Colonic mucosa (tissue), 4 donors: ENCODE measurements at regions not wholly inside any gene's neighbourhood (a gene's known extent, or its start where the extent isn't known, plus 50 kb on each side); places are given as distances from the start of the nearest gene placed in this dataset.

Source experiments
- DNase-seq: peaks from one replicate; pipeline ENCODE4 v3.0.0-alpha.2; 2020
- H3K27ac ChIP-seq: fragments of 200-600 bp; one replicate; pipeline ENCODE4 v1.8.0; 2021
- H3K27me3 ChIP-seq: fragments of 200-600 bp; one replicate; pipeline ENCODE4 v1.8.0; 2021
- H3K36me3 ChIP-seq: fragments of 200-600 bp; one replicate; pipeline ENCODE4 v1.8.0; 2021
- H3K4me1 ChIP-seq: fragments of 200-600 bp; one replicate; pipeline ENCODE4 v1.8.0; 2021; ENCODE audit warnings: mild to moderate bottlenecking
- H3K4me3 ChIP-seq: fragments of 200-600 bp; one replicate; pipeline ENCODE4 v1.8.0; 2021
- H3K9ac ChIP-seq, 2 donors: one replicate each; pipeline ENCODE4 v1.7.0; 2013; ENCODE audit warnings: control low read depth in 2 of 2, low read depth in 2 of 2, low read length in 2 of 2
- H3K9me3 ChIP-seq: fragments of 200-600 bp; one replicate; pipeline ENCODE4 v1.8.0; 2021
- CTCF ChIP-seq: fragments of 200-600 bp; IDR thresholded peaks from one replicate; pipeline ENCODE4 v1.8.0; 2022; ENCODE audit warnings: antibody characterized with exemption, mild to moderate bottlenecking
- intact Hi-C: fragments of 100-400 bp; cut with DNase I; formaldehyde crosslinking; loops from one replicate; pipeline ENCODE4 v1.14.1; 2022
- donor health status: healthy.
- donor health status: DM: no; HTN: no; CAD: no.
- donor health status: DM: no; HTN: no; CAD: no.

- H3K27me3 ChIP-seq: no peaks in the 10 kb centered on the region
- H3K36me3 ChIP-seq: no peaks in the 10 kb centered on the region
- intact Hi-C loops: no loop called here
- H3K4me1 ChIP-seq: no peaks in the 10 kb centered on the region
- no peak for DNase-seq
- TF ChIP-seq CTCF: no peak
- H3K9me3 ChIP-seq: no peaks in the 10 kb centered on the region
- H3K4me3 ChIP-seq: no peak overlapping the region
- H3K27ac ChIP-seq: no peak overlapping the region
- no peak overlapping the region for H3K9ac ChIP-seq
Measured at GRCh38 chr14:94960285-94961001, 190.5 kb upstream of the GSC start.

GRCh38 chr14:94953541-94954260, 183.8 kb upstream of the GSC start:
- Histone ChIP-seq H3K9ac (no peak overlapping the region), H3K4me3 (no peak overlapping the region), H3K27me3 (no peaks in the 10 kb centered on the region), H3K4me1 (no peaks in the 10 kb centered on the region), H3K27ac (no peak overlapping the region), H3K9me3 (no peaks in the 10 kb centered on the region), H3K36me3 (no peaks in the 10 kb centered on the region)
- no peak for TF ChIP-seq CTCF
- DNase-seq: no peak
- intact Hi-C loops: no loop called here

- no peak for DNase-seq
- no peak for TF ChIP-seq CTCF
- H3K4me3 ChIP-seq: no peak overlapping the region
- no peaks in the 10 kb centered on the region for H3K27me3 ChIP-seq
- H3K4me1 ChIP-seq: no peaks in the 10 kb centered on the region
- H3K9me3 ChIP-seq: no peaks in the 10 kb centered on the region
- H3K9ac ChIP-seq: no peak overlapping the region
- intact Hi-C loops: no loop called here
- H3K36me3 ChIP-seq: no peaks in the 10 kb centered on the region
- H3K27ac ChIP-seq: no peak overlapping the region
Measured at GRCh38 chr14:94952097-94952496, 182.2 kb upstream of the GSC start.

- no peak for TF ChIP-seq CTCF
- intact Hi-C loops: no loop called here
Measured at GRCh38 chr14:94946244-94946643, 176.3 kb upstream of the GSC start.

GRCh38 chr14:94945615-94946014, 175.7 kb upstream of the GSC start:
- Histone ChIP-seq H3K27ac (no peak overlapping the region), H3K4me3 (no peak overlapping the region), H3K9me3 (no peaks in the 10 kb centered on the region), H3K36me3 (no peaks in the 10 kb centered on the region), H3K27me3 (no peaks in the 10 kb centered on the region), H3K9ac (no peak overlapping the region), H3K4me1 (no peaks in the 10 kb centered on the region)
- intact Hi-C loops: no loop called here
- DNase-seq: no peak
- TF ChIP-seq CTCF: no peak

More at GRCh38 chr14:94946244-94946643, 176.3 kb upstream of the GSC start:
- Histone ChIP-seq H3K36me3 (no peaks in the 10 kb centered on the region), H3K4me1 (no peaks in the 10 kb centered on the region), H3K9me3 (no peaks in the 10 kb centered on the region), H3K9ac (no peak overlapping the region), H3K27ac (no peak overlapping the region), H3K27me3 (no peaks in the 10 kb centered on the region), H3K4me3 (no peak overlapping the region)
- no peak for DNase-seq
